ENCODE measurements at regions not wholly inside any gene's neighbourhood (a gene's known extent, or its start where the extent isn't known, plus 50 kb on each side); places are given as distances from the start of the nearest gene placed in this dataset.

- Histone ChIP-seq H3K4me3 (no peak overlapping the region), H4K20me1 (replicated peaks; ENCODE audit: insufficient read depth) (no peaks in the 10 kb centered on the region), H3K27ac (ENCODE audit: low read depth) (no peak overlapping the region), H2AFZ (no peak overlapping the region), H3K27me3 (ENCODE audit: insufficient read depth) (no peaks in the 10 kb centered on the region), H3K4me1 (ENCODE audit: insufficient read depth) (no peaks in the 10 kb centered on the region), H3K4me2 (no peak overlapping the region), H3K79me2 (replicated peaks; ENCODE audit: insufficient read depth) (no peaks in the 10 kb centered on the region), H3F3A (replicated peaks; ENCODE audit: low read depth) (no peaks in the 10 kb centered on the region), H3K9me2 (ENCODE audit: insufficient read depth) (no peaks in the 10 kb centered on the region), H3K36me3 (ENCODE audit: insufficient read depth) (no peaks in the 10 kb centered on the region)
- H3K36me3 Mint-ChIP-seq (ENCODE audit: low read depth), result no peaks in the 10 kb centered on the region
- H3K27ac Mint-ChIP-seq, result no peak overlapping the region
- TF ChIP-seq POLR2AphosphoS5 (IDR thresholded peaks at IDR 0.05; ENCODE audit: low read depth), result no peak
- no peak for TF ChIP-seq NANOG (IDR thresholded peaks at IDR 0.05; ENCODE audit: borderline replicate concordance)
- TF ChIP-seq EZH2phosphoT487 (IDR thresholded peaks at IDR 0.05; ENCODE audit: unreplicated experiment), result no peak
- no peak for TF ChIP-seq CREB1 (CRISPR knock-in tag; IDR thresholded peaks at IDR 0.05; ENCODE audit: low read depth)
- no peak for TF ChIP-seq CTCF (conservative IDR thresholded peaks at IDR 0.05; ENCODE audit: low read depth in 2 of 2)
- no peak for TF ChIP-seq ZNF114 (CRISPR knock-in tag; IDR thresholded peaks at IDR 0.05)
- TF ChIP-seq STAT1 (IDR thresholded peaks at IDR 0.05; ENCODE audit: unreplicated experiment), result no peak
- TF ChIP-seq, protein P1, sequence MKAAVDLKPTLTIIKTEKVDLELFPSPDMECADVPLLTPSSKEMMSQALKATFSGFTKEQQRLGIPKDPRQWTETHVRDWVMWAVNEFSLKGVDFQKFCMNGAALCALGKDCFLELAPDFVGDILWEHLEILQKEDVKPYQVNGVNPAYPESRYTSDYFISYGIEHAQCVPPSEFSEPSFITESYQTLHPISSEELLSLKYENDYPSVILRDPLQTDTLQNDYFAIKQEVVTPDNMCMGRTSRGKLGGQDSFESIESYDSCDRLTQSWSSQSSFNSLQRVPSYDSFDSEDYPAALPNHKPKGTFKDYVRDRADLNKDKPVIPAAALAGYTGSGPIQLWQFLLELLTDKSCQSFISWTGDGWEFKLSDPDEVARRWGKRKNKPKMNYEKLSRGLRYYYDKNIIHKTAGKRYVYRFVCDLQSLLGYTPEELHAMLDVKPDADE (IDR thresholded peaks at IDR 0.05), result no peak
- TF ChIP-seq, protein P2, sequence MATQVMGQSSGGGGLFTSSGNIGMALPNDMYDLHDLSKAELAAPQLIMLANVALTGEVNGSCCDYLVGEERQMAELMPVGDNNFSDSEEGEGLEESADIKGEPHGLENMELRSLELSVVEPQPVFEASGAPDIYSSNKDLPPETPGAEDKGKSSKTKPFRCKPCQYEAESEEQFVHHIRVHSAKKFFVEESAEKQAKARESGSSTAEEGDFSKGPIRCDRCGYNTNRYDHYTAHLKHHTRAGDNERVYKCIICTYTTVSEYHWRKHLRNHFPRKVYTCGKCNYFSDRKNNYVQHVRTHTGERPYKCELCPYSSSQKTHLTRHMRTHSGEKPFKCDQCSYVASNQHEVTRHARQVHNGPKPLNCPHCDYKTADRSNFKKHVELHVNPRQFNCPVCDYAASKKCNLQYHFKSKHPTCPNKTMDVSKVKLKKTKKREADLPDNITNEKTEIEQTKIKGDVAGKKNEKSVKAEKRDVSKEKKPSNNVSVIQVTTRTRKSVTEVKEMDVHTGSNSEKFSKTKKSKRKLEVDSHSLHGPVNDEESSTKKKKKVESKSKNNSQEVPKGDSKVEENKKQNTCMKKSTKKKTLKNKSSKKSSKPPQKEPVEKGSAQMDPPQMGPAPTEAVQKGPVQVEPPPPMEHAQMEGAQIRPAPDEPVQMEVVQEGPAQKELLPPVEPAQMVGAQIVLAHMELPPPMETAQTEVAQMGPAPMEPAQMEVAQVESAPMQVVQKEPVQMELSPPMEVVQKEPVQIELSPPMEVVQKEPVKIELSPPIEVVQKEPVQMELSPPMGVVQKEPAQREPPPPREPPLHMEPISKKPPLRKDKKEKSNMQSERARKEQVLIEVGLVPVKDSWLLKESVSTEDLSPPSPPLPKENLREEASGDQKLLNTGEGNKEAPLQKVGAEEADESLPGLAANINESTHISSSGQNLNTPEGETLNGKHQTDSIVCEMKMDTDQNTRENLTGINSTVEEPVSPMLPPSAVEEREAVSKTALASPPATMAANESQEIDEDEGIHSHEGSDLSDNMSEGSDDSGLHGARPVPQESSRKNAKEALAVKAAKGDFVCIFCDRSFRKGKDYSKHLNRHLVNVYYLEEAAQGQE (IDR thresholded peaks at IDR 0.05; ENCODE audit: unreplicated experiment), result no peak
- TF ChIP-seq JUNB (IDR thresholded peaks at IDR 0.05; ENCODE audit: unreplicated experiment), result no peak
- no peak for TF ChIP-seq ZNF331 (CRISPR knock-in tag; IDR thresholded peaks at IDR 0.05; ENCODE audit: low read depth)
- TF ChIP-seq EZH2 (IDR thresholded peaks at IDR 0.05; ENCODE audit: low read depth, unreplicated experiment), result no peak
- TF ChIP-seq ZNF462 (CRISPR knock-in tag; IDR thresholded peaks at IDR 0.05), result no peak
- H3K9me3 Mint-ChIP-seq, result no peaks in the 10 kb centered on the region
- no peak overlapping the region for H3K4me3 Mint-ChIP-seq
- peaks cover 5% of the 10 kb centered on the region for H3K27me3 Mint-ChIP-seq (ENCODE audit: insufficient read depth, low read depth, poor library complexity)
- ATAC-seq, result no peak
- H3K4me1 Mint-ChIP-seq, result no peaks in the 10 kb centered on the region; the same call in 2 of the 3 replicates
- DNase-seq (ENCODE audit: low spot score), result no peak
These were observed 110.1 kb upstream of the NRIP1 start for GRCh38 chr21:15174923-15175322.

Measured in GM23338 (cell line).